Ishikawa (cell line): ENCODE measurements at regions not wholly inside any gene's neighbourhood (a gene's known extent, or its start where the extent isn't known, plus 50 kb on each side); places are given as distances from the start of the nearest gene placed in this dataset.

ENCODE experiments used
- CEBPB ChIP-seq: IDR thresholded peaks from 2 replicates; pipeline ENCODE4 v1.6.1; 2012
- CREB1 ChIP-seq: IDR thresholded peaks from 2 replicates; pipeline ENCODE4 v1.6.1; 2012; ENCODE audit warnings: low read depth
- EGR1 ChIP-seq: IDR thresholded peaks from 2 replicates; pipeline ENCODE4 v1.6.1; 2012
- EP300 ChIP-seq: IDR thresholded peaks from 2 replicates; pipeline ENCODE4 v1.6.1; 2012; ENCODE audit warnings: borderline replicate concordance
- FOXM1 ChIP-seq: IDR thresholded peaks from 2 replicates; pipeline ENCODE4 v1.6.1; 2012; ENCODE audit warnings: low read depth, borderline replicate concordance
- MAX ChIP-seq: IDR thresholded peaks from 2 replicates; pipeline ENCODE4 v1.6.1; 2012
- NFIC ChIP-seq: IDR thresholded peaks from 2 replicates; pipeline ENCODE4 v1.6.1; 2012
- RAD21 ChIP-seq: IDR thresholded peaks from 2 replicates; pipeline ENCODE4 v1.6.1; 2012; ENCODE audit warnings: low read depth
- REST ChIP-seq: IDR thresholded peaks from 2 replicates; pipeline ENCODE4 v1.6.1; 2012; ENCODE audit warnings: low read depth, mild to moderate bottlenecking
- TAF1 ChIP-seq: IDR thresholded peaks from 2 replicates; pipeline ENCODE4 v1.6.1; 2012; ENCODE audit warnings: low read depth, mild to moderate bottlenecking
- TCF12 ChIP-seq: IDR thresholded peaks from 2 replicates; pipeline ENCODE4 v1.6.1; 2012; ENCODE audit warnings: low read depth
- TEAD4 ChIP-seq: IDR thresholded peaks from 2 replicates; pipeline ENCODE4 v1.6.1; 2012
- USF1 ChIP-seq: IDR thresholded peaks from 2 replicates; pipeline ENCODE4 v1.6.1; 2012
- YY1 ChIP-seq: IDR thresholded peaks from 2 replicates; pipeline ENCODE4 v1.6.1; 2012; ENCODE audit warnings: low read depth
- ZBTB7A ChIP-seq: IDR thresholded peaks from 2 replicates; pipeline ENCODE4 v1.6.1; 2012; ENCODE audit warnings: low read depth

- TF ChIP-seq RAD21 (no peak), REST (no peak), CEBPB (no peak), CREB1 (no peak), MAX (no peak), YY1 (no peak), ZBTB7A (no peak), EP300 (no peak), EGR1 (no peak), TEAD4 (no peak), FOXM1 (no peak), TAF1 (no peak), USF1 (no peak), TCF12 (no peak), NFIC (no peak)
These were observed 429.0 kb downstream of the SLITRK1 start for GRCh38 chr13:83453300-83453699.

DNA sequence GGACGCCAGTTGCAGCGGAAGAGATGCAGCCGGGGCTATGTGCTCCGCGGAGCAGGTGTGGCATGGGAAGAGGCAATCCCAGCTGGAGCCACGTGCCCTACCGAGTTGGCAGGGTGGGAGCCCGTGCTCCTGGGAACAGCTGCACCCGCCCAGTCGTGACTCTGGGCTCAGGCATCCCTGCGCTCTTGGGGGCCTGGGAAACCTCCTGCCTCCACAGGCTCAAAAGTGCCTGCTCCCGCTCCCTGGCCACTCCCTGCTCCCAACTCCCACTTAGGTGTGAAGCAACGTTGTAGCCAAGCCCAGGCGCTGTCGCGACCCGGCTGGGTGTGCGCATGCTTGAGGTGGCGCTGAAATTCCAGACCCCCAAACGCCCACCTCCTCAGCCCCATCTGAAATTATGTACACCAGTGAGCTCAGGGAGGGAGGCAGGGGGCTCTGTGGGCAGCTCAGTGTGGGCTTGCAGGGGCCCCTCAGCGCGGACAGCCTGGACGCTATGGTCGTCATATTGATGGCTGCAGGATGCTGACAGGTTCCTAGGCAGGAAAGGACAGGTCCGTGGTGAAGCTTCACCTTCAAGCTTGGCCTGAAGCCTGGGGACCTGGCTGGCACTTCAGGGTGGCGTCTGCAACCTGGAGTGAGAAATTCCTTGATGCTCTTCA lies 429.9 kb downstream of the SLITRK1 start:
- TF ChIP-seq EP300 (no peak), RAD21 (no peak), TCF12 (no peak), REST (no peak), ZBTB7A (no peak), YY1 (no peak), MAX (no peak), CEBPB (no peak), TAF1 (no peak), CREB1 (no peak), FOXM1 (no peak), NFIC (no peak), TEAD4 (no peak), EGR1 (no peak), USF1 (no peak)

DNA sequence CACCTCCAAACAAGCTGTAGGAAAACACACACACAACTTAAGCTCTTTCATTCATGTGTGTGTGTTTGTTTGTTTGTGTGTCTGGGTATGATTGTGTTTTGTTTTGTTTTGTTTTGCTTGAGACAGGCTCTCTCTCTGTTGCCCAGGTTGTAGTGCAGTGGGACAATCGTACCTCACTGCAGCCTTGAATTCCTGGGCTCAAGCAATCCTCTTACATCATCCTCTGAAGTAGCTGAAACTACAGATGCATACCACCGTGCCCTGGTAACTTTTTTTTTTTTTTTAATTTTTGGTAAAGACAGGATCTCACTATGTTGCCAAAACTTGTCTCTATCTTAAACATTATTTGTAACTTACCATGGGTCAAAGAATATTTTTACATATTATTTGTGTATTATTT lies 431.7 kb downstream of the SLITRK1 start:
- TF ChIP-seq YY1 (no peak), REST (no peak), FOXM1 (no peak), CREB1 (no peak), TCF12 (no peak), TEAD4 (no peak), MAX (no peak)

- TF ChIP-seq REST (no peak), TEAD4 (no peak), EGR1 (no peak), ZBTB7A (no peak), YY1 (no peak), RAD21 (no peak)
These were observed 432.4 kb downstream of the SLITRK1 start for GRCh38 chr13:83449668-83450395.
